Hepatocyte (in vitro differentiated cells): ENCODE measurements at regions not wholly inside any gene's neighbourhood (a gene's known extent, or its start where the extent isn't known, plus 50 kb on each side); places are given as distances from the start of the nearest gene placed in this dataset.

Source experiments
- DNase-seq: peaks from one replicate; pipeline ENCODE4 v3.0.0-alpha.2; 2016; ENCODE audit warnings: low spot score
- H2AFZ ChIP-seq: fragments of 200-600 bp; sonication (generic); 2 replicates; pipeline ENCODE4 v1.6.0; 2016; ENCODE audit warnings: antibody characterized with exemption, mild to moderate bottlenecking
- H3K27ac ChIP-seq: fragments of 200-600 bp; sonication (generic); 2 replicates; pipeline ENCODE4 v1.5.1; 2016; ENCODE audit warnings: mild to moderate bottlenecking
- H3K27me3 ChIP-seq: fragments of 200-600 bp; sonication (generic); 2 replicates; pipeline ENCODE4 v1.6.1; 2016
- H3K36me3 ChIP-seq: fragments of 200-600 bp; sonication (generic); replicated peaks from 2 replicates; pipeline ENCODE4 v1.5.1; 2016; ENCODE audit warnings: low read depth; ENCODE audit not compliant: insufficient read depth
- H3K4me1 ChIP-seq: fragments of 200-600 bp; sonication (generic); 2 replicates; pipeline ENCODE4 v1.5.1; 2016; ENCODE audit warnings: mild to moderate bottlenecking, moderate library complexity; ENCODE audit not compliant: insufficient read depth
- H3K4me2 ChIP-seq: fragments of 200-600 bp; sonication (generic); 2 replicates; pipeline ENCODE4 v1.6.0; 2016
- H3K4me3 ChIP-seq: fragments of 200-600 bp; sonication (generic); 2 replicates; pipeline ENCODE4 v1.5.1; 2016; ENCODE audit warnings: mild to moderate bottlenecking
- H3K79me2 ChIP-seq: fragments of 200-600 bp; sonication (generic); 2 replicates; pipeline ENCODE4 v1.6.0; 2017; ENCODE audit warnings: mild to moderate bottlenecking
- H3K9me2 ChIP-seq: fragments of 200-600 bp; sonication (generic); replicated peaks from 2 replicates; pipeline ENCODE4 v1.6.0; 2017; ENCODE audit warnings: mild to moderate bottlenecking; ENCODE audit not compliant: insufficient read depth
- H3K9me3 ChIP-seq: fragments of 200-600 bp; sonication (generic); 2 replicates; pipeline ENCODE4 v1.5.1; 2016; ENCODE audit warnings: low read depth, mild to moderate bottlenecking
- H4K20me1 ChIP-seq: fragments of 200-600 bp; sonication (generic); 2 replicates; pipeline ENCODE4 v1.6.0; 2016; ENCODE audit warnings: mild to moderate bottlenecking; ENCODE audit not compliant: insufficient read depth, poor library complexity, severe bottlenecking
- EZH2 ChIP-seq: fragments of 200-600 bp; sonication (generic); IDR thresholded peaks from 2 replicates; pipeline ENCODE4 v1.6.1; 2016; ENCODE audit warnings: antibody characterized with exemption, mild to moderate bottlenecking, borderline replicate concordance
- EZH2phosphoT487 ChIP-seq: fragments of 200-600 bp; sonication (generic); IDR thresholded peaks from one replicate; pipeline ENCODE4 v1.6.1; 2018; ENCODE audit warnings: antibody characterized with exemption, mild to moderate bottlenecking, low read depth, moderate library complexity; ENCODE audit not compliant: unreplicated experiment, severe bottlenecking
- WGBS: methylation state at CpG from one replicate; pipeline ENCODE4 v1.1.6; 2016; ENCODE audit warnings: low lambda C conversion rate; ENCODE audit errors: missing lambda C conversion rate; 5-methylcytosine and 5-hydroxymethylcytosine counted together
- TF ChIP-seq, protein P1 (sequence below): fragments of 200-600 bp; sonication (generic); IDR thresholded peaks from 2 replicates; pipeline ENCODE4 v1.5.1; 2016; ENCODE audit warnings: antibody characterized with exemption, mild to moderate bottlenecking; ENCODE audit not compliant: poor library complexity

DNA sequence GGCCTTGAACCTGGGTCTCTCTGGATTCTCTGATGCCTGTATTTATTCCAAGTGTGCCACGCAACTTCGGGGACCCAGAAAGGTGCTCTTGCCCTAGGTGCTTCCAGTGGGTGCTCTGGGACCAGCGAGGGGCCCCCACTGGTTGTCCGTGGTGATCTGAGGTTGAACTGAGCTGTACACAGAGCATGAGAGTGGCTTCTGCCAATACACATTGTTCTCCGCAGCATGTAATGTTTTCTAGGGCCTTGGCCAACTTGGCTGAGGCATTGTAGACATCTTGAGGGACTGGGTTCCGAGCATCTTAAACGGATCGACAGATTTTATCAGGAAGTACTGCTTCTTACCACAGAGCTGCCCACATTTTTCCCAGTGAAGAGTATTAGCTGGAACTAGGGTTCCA lies 117.9 kb downstream of the MTX3 start:
- Histone ChIP-seq H3K4me1 (no peaks in the 10 kb centered on the region), H3K27ac (no peak overlapping the region), H3K36me3 (no peaks in the 10 kb centered on the region), H3K79me2 (no peaks in the 10 kb centered on the region), H3K9me3 (no peaks in the 10 kb centered on the region), H2AFZ (no peak overlapping the region), H3K4me2 (no peak overlapping the region), H4K20me1 (no peaks in the 10 kb centered on the region), H3K27me3 (no peaks in the 10 kb centered on the region), H3K9me2 (no peaks in the 10 kb centered on the region), H3K4me3 (no peak overlapping the region)
- TF ChIP-seq EZH2phosphoT487 (no peak), EZH2 (no peak)
- TF ChIP-seq, protein P1, sequence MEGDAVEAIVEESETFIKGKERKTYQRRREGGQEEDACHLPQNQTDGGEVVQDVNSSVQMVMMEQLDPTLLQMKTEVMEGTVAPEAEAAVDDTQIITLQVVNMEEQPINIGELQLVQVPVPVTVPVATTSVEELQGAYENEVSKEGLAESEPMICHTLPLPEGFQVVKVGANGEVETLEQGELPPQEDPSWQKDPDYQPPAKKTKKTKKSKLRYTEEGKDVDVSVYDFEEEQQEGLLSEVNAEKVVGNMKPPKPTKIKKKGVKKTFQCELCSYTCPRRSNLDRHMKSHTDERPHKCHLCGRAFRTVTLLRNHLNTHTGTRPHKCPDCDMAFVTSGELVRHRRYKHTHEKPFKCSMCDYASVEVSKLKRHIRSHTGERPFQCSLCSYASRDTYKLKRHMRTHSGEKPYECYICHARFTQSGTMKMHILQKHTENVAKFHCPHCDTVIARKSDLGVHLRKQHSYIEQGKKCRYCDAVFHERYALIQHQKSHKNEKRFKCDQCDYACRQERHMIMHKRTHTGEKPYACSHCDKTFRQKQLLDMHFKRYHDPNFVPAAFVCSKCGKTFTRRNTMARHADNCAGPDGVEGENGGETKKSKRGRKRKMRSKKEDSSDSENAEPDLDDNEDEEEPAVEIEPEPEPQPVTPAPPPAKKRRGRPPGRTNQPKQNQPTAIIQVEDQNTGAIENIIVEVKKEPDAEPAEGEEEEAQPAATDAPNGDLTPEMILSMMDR, result no peak
- 92% methylated on average over 8 of the region's 8 CpGs for WGBS
- DNase-seq, result no peak

DNA sequence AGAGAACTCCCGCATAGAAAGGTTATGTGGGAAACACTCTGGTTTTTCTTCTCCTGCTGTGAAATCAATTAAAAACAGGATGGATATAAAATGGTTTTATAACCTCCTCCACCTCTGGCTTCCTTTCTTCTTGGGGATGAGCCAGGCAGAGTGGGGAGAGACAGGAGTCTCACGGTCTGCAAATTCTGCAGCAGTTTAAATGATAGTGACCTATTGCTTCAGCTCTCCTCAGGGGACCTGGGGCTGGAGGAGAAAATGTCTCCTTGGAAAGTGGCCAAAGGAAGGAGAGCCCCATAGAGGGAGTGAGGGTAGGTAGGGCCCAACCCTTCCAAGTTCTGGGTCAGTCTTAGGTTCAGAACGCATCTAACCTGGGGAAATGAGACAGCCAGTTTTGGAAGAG lies 118.8 kb downstream of the MTX3 start:
- DNase-seq, result no peak
- H3K27ac ChIP-seq, result no peak overlapping the region
- WGBS, result 81% methylated on average over 3 of the region's 3 CpGs
- H3K27me3 ChIP-seq, result no peaks in the 10 kb centered on the region
- TF ChIP-seq EZH2phosphoT487 (no peak), EZH2 (no peak)
- TF ChIP-seq, protein P1, result no peak
- no peak overlapping the region for H2AFZ ChIP-seq
- no peaks in the 10 kb centered on the region for H3K9me3 ChIP-seq
- no peaks in the 10 kb centered on the region for H3K36me3 ChIP-seq
- no peaks in the 10 kb centered on the region for H3K9me2 ChIP-seq
- H3K79me2 ChIP-seq, result no peaks in the 10 kb centered on the region
- no peak overlapping the region for H3K4me3 ChIP-seq
- H3K4me1 ChIP-seq, result no peaks in the 10 kb centered on the region
- H4K20me1 ChIP-seq, result no peaks in the 10 kb centered on the region
- no peak overlapping the region for H3K4me2 ChIP-seq

DNA sequence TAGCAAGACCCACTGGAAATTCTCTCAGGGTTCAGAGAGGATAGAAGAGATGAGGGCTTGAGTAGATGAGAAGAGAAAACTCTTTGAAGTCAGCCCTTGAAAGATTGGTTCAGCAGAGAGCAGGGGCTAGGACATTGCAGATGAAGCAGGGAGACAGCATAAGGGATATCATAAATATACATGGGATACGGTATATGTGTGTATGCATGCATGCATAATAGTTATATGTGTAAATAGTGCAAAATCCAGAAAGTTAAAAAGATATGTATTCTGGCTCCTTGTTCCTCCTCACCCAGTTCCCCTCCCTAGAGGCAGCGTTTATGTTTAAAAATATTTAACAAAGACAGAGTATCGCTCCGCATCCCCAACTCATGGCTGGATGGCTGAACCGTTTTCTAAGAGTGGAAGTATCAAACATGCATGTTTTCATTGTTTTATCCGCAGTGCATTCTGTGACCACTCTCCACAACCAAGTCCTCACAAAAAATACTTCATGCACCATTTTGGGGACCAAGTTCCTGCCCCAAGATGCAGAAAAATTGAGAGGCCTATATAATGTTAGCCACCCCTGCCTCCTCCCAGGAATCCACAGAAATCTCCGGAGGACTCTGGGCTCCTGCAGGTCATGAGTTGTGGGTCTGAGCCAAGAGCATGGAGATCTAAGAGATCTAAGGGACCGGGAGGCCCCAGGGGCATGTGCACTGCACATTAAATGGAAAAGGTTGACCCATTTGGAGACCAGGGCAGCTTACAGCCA lies 119.5 kb downstream of the MTX3 start:
- Histone ChIP-seq H3K36me3 (no peaks in the 10 kb centered on the region), H3K4me1 (no peaks in the 10 kb centered on the region), H3K27ac (no peak overlapping the region), H2AFZ (no peak overlapping the region), H3K9me3 (no peaks in the 10 kb centered on the region), H4K20me1 (no peaks in the 10 kb centered on the region), H3K4me2 (no peak overlapping the region), H3K79me2 (no peaks in the 10 kb centered on the region), H3K4me3 (no peak overlapping the region), H3K27me3 (no peaks in the 10 kb centered on the region), H3K9me2 (no peaks in the 10 kb centered on the region)
- WGBS, result 91% methylated on average over 8 of the region's 8 CpGs
- TF ChIP-seq, protein P1, result no peak
- TF ChIP-seq EZH2 (no peak), EZH2phosphoT487 (no peak)
- DNase-seq, result no peak
